OCI-M1 (cell line): ENCODE measurements at regions not wholly inside any gene's neighbourhood (a gene's known extent, or its start where the extent isn't known, plus 50 kb on each side); places are given as distances from the start of the nearest gene placed in this dataset.

Source experiments
- DNase-seq: peaks from one replicate; lab custom pipeline; 2025; lab: John Stamatoyannopoulos, UW

- DNase-seq = no peak
Observed at GRCh38 chr4:187919966-187920365, 75.6 kb upstream of the ZFP42 start.

DNA sequence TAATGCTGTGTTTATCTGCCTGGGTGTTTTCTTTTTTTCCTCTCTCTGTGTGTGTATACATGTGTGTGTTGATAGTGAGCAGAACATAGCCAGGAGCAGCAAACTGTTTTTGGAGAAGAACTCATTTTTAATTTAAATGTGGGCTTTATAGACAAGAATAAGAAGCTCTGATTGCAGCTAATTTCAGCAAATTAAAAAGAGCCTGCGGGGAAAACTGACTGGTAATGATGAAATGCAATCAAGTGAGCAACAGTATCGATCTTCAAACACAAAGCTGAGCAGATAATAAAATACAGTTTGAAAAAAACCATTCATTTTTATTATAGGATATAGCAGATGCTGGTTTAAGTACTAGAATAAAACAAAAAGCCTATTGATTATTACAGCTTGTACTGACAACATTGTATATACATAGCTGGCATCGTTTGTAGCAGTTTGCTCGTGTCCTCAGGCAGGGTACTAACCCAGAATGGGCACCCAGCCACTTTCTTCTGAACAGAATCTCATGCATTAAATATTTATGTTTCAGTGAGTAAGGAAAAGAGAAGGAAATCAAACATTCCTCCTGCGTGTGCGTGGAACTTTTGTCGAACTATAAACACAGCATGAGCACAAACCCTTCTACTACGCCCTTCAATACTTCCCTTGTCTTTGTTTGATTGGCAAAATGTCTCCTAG is 73.5 kb upstream of the ZFP42 start:
- no peak for DNase-seq

- DNase-seq = no peak
Observed at GRCh38 chr4:187929024-187929423, 66.5 kb upstream of the ZFP42 start.

DNA sequence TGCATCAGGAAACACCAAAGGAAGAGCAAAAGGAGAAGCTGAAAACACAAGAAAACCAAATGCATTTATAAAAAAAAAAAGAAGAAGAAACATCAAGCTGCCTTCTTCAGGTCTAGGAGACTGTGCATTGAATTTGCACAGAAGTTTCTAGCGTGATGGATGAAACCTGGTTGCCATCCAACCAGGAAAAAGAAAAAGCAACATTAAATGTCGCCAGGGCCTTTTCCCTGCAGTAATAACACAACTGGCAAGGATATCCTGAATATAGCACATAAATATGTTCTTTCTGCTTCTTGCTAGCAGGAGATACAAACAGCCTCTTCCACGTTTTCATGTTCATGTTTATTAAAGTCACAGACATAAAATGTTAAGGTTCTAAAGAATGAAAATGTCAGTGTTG is 60.8 kb upstream of the ZFP42 start:
- no peak for DNase-seq

GRCh38 chr4:187937557-187937956 is 58.0 kb upstream of the ZFP42 start:
- no peak for DNase-seq

GRCh38 chr4:187940299-187940698 is 55.3 kb upstream of the ZFP42 start:
- no peak for DNase-seq

DNA sequence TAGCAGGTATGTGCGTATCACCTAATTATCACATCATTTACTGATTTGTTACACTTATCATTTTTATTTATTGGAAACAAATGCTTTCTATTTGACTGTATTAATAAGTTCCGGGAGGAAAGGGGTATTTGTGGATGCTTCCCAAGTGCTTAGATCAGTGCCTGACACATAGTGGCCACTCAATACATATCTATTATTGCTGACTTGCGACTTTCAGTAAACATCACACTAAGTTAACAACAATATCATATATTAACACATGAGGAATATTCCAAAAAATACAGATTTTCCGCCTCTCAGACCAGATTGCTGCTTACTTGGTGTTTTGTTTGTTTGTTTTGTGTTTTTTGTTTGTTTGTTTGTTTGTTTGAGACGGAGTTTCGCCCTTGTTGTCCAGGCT is 52.6 kb upstream of the ZFP42 start:
- no peak for DNase-seq

GRCh38 chr4:187944179-187944578 is 51.4 kb upstream of the ZFP42 start:
- no peak for DNase-seq
